A549 (cell line): ENCODE measurements at regions not wholly inside any gene's neighbourhood (a gene's known extent, or its start where the extent isn't known, plus 50 kb on each side); places are given as distances from the start of the nearest gene placed in this dataset.

Experiments
- ATAC-seq, 2 experiments: fragments of 200-7000 bp in 1 of 2; fragments of >200 bp in 1 of 2; cut with Nextera tagmentation in 1 of 2; cut with Tn5 transposase in 1 of 2; 3 replicates each; pipeline versions ENCODE4 v1.8.0 to v1.9.1; 2018 to 2020; ENCODE audit warnings: mild to moderate bottlenecking in 1 of 2, moderate library complexity in 1 of 2
- CTCF ChIA-PET: fragments of 300-600 bp; sonication (Branson Sonifier 250); formaldehyde crosslinking; extraction: SDS; loops from one replicate; lab custom pipeline; 2021; ENCODE audit warnings: antibody characterized with exemption, inconsistent platforms; lab: Yijun Ruan, JAX
- POLR2A ChIA-PET: fragments of 350-600 bp; formaldehyde crosslinking; extraction: SDS; loops from one replicate; lab custom pipeline; 2021; ENCODE audit warnings: antibody characterized with exemption, inconsistent platforms; lab: Yijun Ruan, JAX
- DNase-seq, 2 experiments: peaks; one replicate each; pipeline versions ENCODE4 v3.0.0 to v3.0.0-alpha.2; 2011 to 2016; ENCODE audit warnings: low read depth in 1 of 2, low spot score in 1 of 2
- FAIRE-seq: peaks from 2 replicates; lab custom pipeline; 2011; peaks lifted over from hg19 to GRCh38; lab: Jason Lieb, UNC
- H3K27ac ChIP-seq, 2 experiments: fragments of >200 bp; sonication (Bioruptor Twin); formaldehyde crosslinking; 3 replicates each; pipeline ENCODE4 v1.5.1; 2016 to 2017
- H3K4me1 ChIP-seq: fragments of >200 bp; sonication (Bioruptor Twin); formaldehyde crosslinking; 3 replicates; pipeline ENCODE4 v1.6.1; 2016
- H3K4me2 ChIP-seq: fragments of >200 bp; sonication (Bioruptor Twin); formaldehyde crosslinking; 3 replicates; pipeline ENCODE4 v1.6.1; 2016
- H3K4me3 ChIP-seq: fragments of >200 bp; sonication (Bioruptor Twin); formaldehyde crosslinking; 3 replicates; pipeline ENCODE4 v1.5.1; 2016
- H3K9me3 ChIP-seq: fragments of >200 bp; sonication (Bioruptor Twin); formaldehyde crosslinking; 3 replicates; pipeline ENCODE4 v1.6.1; 2016
- BHLHE40 ChIP-seq: IDR thresholded peaks from 2 replicates; pipeline ENCODE4 v1.6.1; 2012; ENCODE audit warnings: low read depth, low read length, inconsistent platforms
- CHD2 ChIP-seq: fragments of 150-350 bp; IDR thresholded peaks from 2 replicates; pipeline ENCODE4 v1.6.1; 2014; ENCODE audit warnings: low read length; ENCODE audit not compliant: partially characterized antibody
- CHD4 ChIP-seq: fragments of 200-600 bp; sonication (generic); IDR thresholded peaks from 2 replicates; pipeline ENCODE4 v1.6.1; 2016; ENCODE audit warnings: antibody characterized with exemption, mild to moderate bottlenecking, borderline replicate concordance
- CTCF ChIP-seq: fragments of >200 bp; sonication (Bioruptor Twin); formaldehyde crosslinking; IDR thresholded peaks from 3 replicates; pipeline ENCODE4 v1.5.1; 2016
- EHMT2 ChIP-seq: fragments of 200-600 bp; sonication (generic); IDR thresholded peaks from 2 replicates; pipeline ENCODE4 v1.6.1; 2016; ENCODE audit warnings: antibody characterized with exemption, low read depth, mild to moderate bottlenecking, moderate library complexity
- FOSB ChIP-seq: fragments of 250-450 bp; sonication (Bioruptor Pico); IDR thresholded peaks from 2 replicates; pipeline ENCODE4 v1.5.0; 2020; ENCODE audit warnings: mild to moderate bottlenecking, moderate library complexity
- HDAC2 ChIP-seq: fragments of 200-600 bp; sonication (generic); IDR thresholded peaks from 2 replicates; pipeline ENCODE4 v1.6.1; 2016
- HOXA7 ChIP-seq: fragments of 250-450 bp; sonication (Bioruptor Pico); IDR thresholded peaks from 2 replicates; pipeline ENCODE4 v1.5.0; 2020; ENCODE audit warnings: mild to moderate bottlenecking, moderate library complexity
- HOXB13 ChIP-seq: fragments of 250-450 bp; sonication (Bioruptor Pico); IDR thresholded peaks from 2 replicates; pipeline ENCODE4 v1.5.0; 2020; ENCODE audit warnings: low read depth, mild to moderate bottlenecking, moderate library complexity
- JUN ChIP-seq, 2 experiments: fragments of >200 bp; sonication (Bioruptor Twin); formaldehyde crosslinking; IDR thresholded peaks; 2 replicates in 1 of 2; 3 replicates in 1 of 2; pipeline ENCODE4 v1.6.1; 2016 to 2017
- KDM1A ChIP-seq: fragments of 200-600 bp; sonication (generic); IDR thresholded peaks from 2 replicates; pipeline ENCODE4 v1.6.1; 2016; ENCODE audit warnings: low read depth, mild to moderate bottlenecking
- KDM5A ChIP-seq: fragments of 200-600 bp; sonication (generic); IDR thresholded peaks from 2 replicates; pipeline ENCODE4 v1.6.1; 2016; ENCODE audit warnings: antibody characterized with exemption, mild to moderate bottlenecking
- MAFK ChIP-seq: fragments of 450-650 bp; IDR thresholded peaks from 2 replicates; pipeline ENCODE4 v1.6.1; 2014; ENCODE audit not compliant: partially characterized antibody
- MAZ ChIP-seq: fragments of 150-350 bp; IDR thresholded peaks from 2 replicates; pipeline ENCODE4 v1.6.1; 2014; ENCODE audit warnings: antibody characterized with exemption, low read depth, low read length, borderline replicate concordance
- MYC ChIP-seq: IDR thresholded peaks from 2 replicates; pipeline ENCODE4 v1.6.1; 2012; ENCODE audit warnings: mild to moderate bottlenecking, inconsistent platforms, low read length, improper control_type of control experiment, borderline replicate concordance
- NFE2L2 ChIP-seq: fragments of 150-350 bp; conservative IDR thresholded peaks from 2 replicates; pipeline ENCODE4 v1.6.1; 2014; ENCODE audit warnings: low read length
- POLR2A ChIP-seq: IDR thresholded peaks from 2 replicates; pipeline ENCODE4 v1.6.1; 2012; ENCODE audit warnings: mild to moderate bottlenecking, low read length
- RCOR1 ChIP-seq: fragments of 150-350 bp; IDR thresholded peaks from 2 replicates; pipeline ENCODE4 v1.6.1; 2014; ENCODE audit warnings: antibody characterized with exemption, low read length, low read depth
- RFX5 ChIP-seq: fragments of 450-650 bp; IDR thresholded peaks from 2 replicates; pipeline ENCODE4 v1.7.1; 2014; ENCODE audit warnings: antibody characterized with exemption, mild to moderate bottlenecking, moderate library complexity
- RNF2 ChIP-seq: fragments of 200-600 bp; sonication (generic); IDR thresholded peaks from 2 replicates; pipeline ENCODE4 v1.6.1; 2016; ENCODE audit warnings: low read depth, mild to moderate bottlenecking, antibody characterized with exemption, moderate library complexity, borderline replicate concordance
- SMC3 ChIP-seq: fragments of >200 bp; sonication (Bioruptor Twin); formaldehyde crosslinking; IDR thresholded peaks from 3 replicates; pipeline ENCODE4 v1.6.1; 2018; ENCODE audit warnings: inconsistent platforms
- SREBF2 ChIP-seq: fragments of 450-650 bp; IDR thresholded peaks from 2 replicates; pipeline ENCODE4 v1.6.1; 2014; ENCODE audit warnings: mild to moderate bottlenecking, moderate library complexity
- TFCP2L1 ChIP-seq: fragments of 250-450 bp; sonication (Bioruptor Pico); IDR thresholded peaks from 2 replicates; pipeline ENCODE4 v1.5.0; 2021; ENCODE audit warnings: mild to moderate bottlenecking
- USF2 ChIP-seq: fragments of 450-650 bp; IDR thresholded peaks from 2 replicates; pipeline ENCODE4 v1.6.1; 2014; ENCODE audit warnings: antibody characterized with exemption
- ZNF302 ChIP-seq: fragments of 250-450 bp; sonication (Bioruptor Pico); IDR thresholded peaks from 2 replicates; pipeline ENCODE4 v1.9.0; 2021; ENCODE audit warnings: inconsistent platforms, mild to moderate bottlenecking, moderate library complexity
- WGBS: methylation state at CpG from one replicate; pipeline ENCODE4 v1.1.6; 2017; ENCODE audit errors: missing lambda C conversion rate; 5-methylcytosine and 5-hydroxymethylcytosine counted together

GRCh38 chr5:158456756-158457155, 597.8 kb upstream of the CLINT1 start:
- Histone ChIP-seq H3K4me3 (no peak overlapping the region), H3K4me1 (no peaks in the 10 kb centered on the region), H3K9me3 (no peaks in the 10 kb centered on the region), H3K4me2 (no peak overlapping the region), H3K27ac (no peak overlapping the region)
- ChIA-PET CTCF (no interaction called here), POLR2A (no interaction called here)
- TF ChIP-seq SREBF2 (no peak), POLR2A (no peak)
- FAIRE-seq (no peak), ATAC-seq (peak; percentile 54; a peak in 4 of 6 replicates), DNase-seq (peak; percentile 5 to 7)
- WGBS: 0% methylated on average over 1 of the region's 1 CpG

GRCh38 chr5:158456241-158456640, 597.3 kb upstream of the CLINT1 start:
- Histone ChIP-seq H3K9me3 (no peaks in the 10 kb centered on the region), H3K4me2 (no peak overlapping the region), H3K27ac (no peak overlapping the region), H3K4me3 (no peak overlapping the region), H3K4me1 (no peaks in the 10 kb centered on the region)
- no peak for ATAC-seq
- no peak for FAIRE-seq
- TF ChIP-seq FOSB (CRISPR knock-in tag) (no peak), HDAC2 (no peak), KDM1A (no peak)
- CTCF ChIA-PET: no interaction called here
- no peak for DNase-seq
- POLR2A ChIA-PET: no interaction called here
- 6% methylated on average over 3 of the region's 3 CpGs for WGBS

- H3K27ac ChIP-seq: no peak overlapping the region
- ATAC-seq: no peak
- POLR2A ChIA-PET: no interaction called here
These were observed 593.2 kb upstream of the CLINT1 start for GRCh38 chr5:158451993-158452672.

GRCh38 chr5:158451203-158451992, 592.5 kb upstream of the CLINT1 start:
- peaks cover 4% of the 10 kb centered on the region; the same call in 1 of the 3 replicates for H3K9me3 ChIP-seq
- ChIA-PET POLR2A (no interaction called here), CTCF (interaction anchor here (1.4 kb wide), 1 partner anchor 28 kb away, joined by 3 read pairs; no protein-coding TSS in a partner anchor)
- H3K4me1 ChIP-seq: no peaks in the 10 kb centered on the region
- no peak overlapping the region for H3K4me2 ChIP-seq
- DNase-seq (no peak), ATAC-seq (no peak), FAIRE-seq (no peak)
- WGBS: 36% methylated on average over 8 of the region's 8 CpGs
- H3K27ac ChIP-seq: no peak overlapping the region
- H3K4me3 ChIP-seq: no peak overlapping the region
- no peak for TF ChIP-seq ZNF302
- TF ChIP-seq KDM5A: no peak
- TF ChIP-seq CHD4: no peak
- TF ChIP-seq BHLHE40: no peak
- TF ChIP-seq MAFK: no peak
- TF ChIP-seq HOXA7 (CRISPR knock-in tag): no peak
- TF ChIP-seq EHMT2: no peak
- TF ChIP-seq RFX5: no peak
- TF ChIP-seq RNF2: no peak

More at GRCh38 chr5:158451993-158452672, 593.2 kb upstream of the CLINT1 start:
- Histone ChIP-seq H3K9me3 (0 out of 3 replicates have a peak, but pooled peaks cover 4% of the 10 kb centered on the region), H3K4me1 (no peaks in the 10 kb centered on the region), H3K4me2 (no peak overlapping the region), H3K4me3 (no peak overlapping the region)
- TF ChIP-seq USF2 (no peak), RCOR1 (no peak), CTCF (no peak), CHD2 (no peak), NFE2L2 (no peak), JUN (IDR thresholded peaks at IDR 0.05) (no peak), SMC3 (no peak), TFCP2L1 (CRISPR knock-in tag) (no peak), MAZ (no peak), HOXB13 (no peak), MYC (no peak)
- FAIRE-seq: no peak
- CTCF ChIA-PET: no interaction called here
- no peak for DNase-seq
- 26% methylated on average over 13 of the region's 13 CpGs for WGBS
